Stimulated activated naive B cell treated with anti-CD40 and anti-IgM and Interleukin-4, amounts not matched to agents 10 μg/mL and 1 μg/mL and 100 μg/mL, for 72 hours (primary cell): ENCODE measurements at regions not wholly inside any gene's neighbourhood (a gene's known extent, or its start where the extent isn't known, plus 50 kb on each side); places are given as distances from the start of the nearest gene placed in this dataset.

Source experiments
- ATAC-seq, 2 donors: fragments of 150-1000 bp; cut with Tn5 transposase; replicated peaks; 2 replicates each; pipeline ENCODE4 v1.10.0; 2021; ENCODE audit warnings: moderate library complexity in 1 of 2
- DNase-seq: peaks from one replicate; pipeline ENCODE4 v3.0.0; 2021
- H3K27ac Mint-ChIP-seq: one replicate; pipeline ENCODE4 v1.8.0; 2022; ENCODE audit warnings: mild to moderate bottlenecking, mixed read lengths
- H3K27me3 Mint-ChIP-seq, 2 donors: one replicate each; pipeline ENCODE4 v1.8.0; 2022; ENCODE audit warnings: mixed read lengths in 2 of 2
- H3K36me3 Mint-ChIP-seq, 2 donors: one replicate each; pipeline ENCODE4 v1.8.0; 2022; ENCODE audit warnings: mixed read lengths in 2 of 2, mild to moderate bottlenecking in 1 of 2
- H3K4me1 Mint-ChIP-seq, 2 donors: one replicate each; pipeline ENCODE4 v1.8.0; 2022; ENCODE audit warnings: mixed read lengths in 2 of 2, mild to moderate bottlenecking in 1 of 2
- H3K4me3 Mint-ChIP-seq, 2 donors: one replicate each; pipeline ENCODE4 v1.8.0; 2022; ENCODE audit warnings: mild to moderate bottlenecking in 2 of 2, mixed read lengths in 2 of 2, moderate library complexity in 1 of 2
- H3K9me3 Mint-ChIP-seq, 2 donors: one replicate each; pipeline ENCODE4 v1.8.0; 2022; ENCODE audit warnings: mixed read lengths in 2 of 2, mild to moderate bottlenecking in 1 of 2

GRCh38 chr5:97735209-97735608 lies 552.2 kb upstream of the RIOK2 start:
- H3K4me1 Mint-ChIP-seq = no peaks in the 10 kb centered on the region
- H3K36me3 Mint-ChIP-seq = peaks cover 0 to 4% of the 10 kb centered on the region in 2 donors
- no peak overlapping the region for H3K27ac Mint-ChIP-seq
- no peaks in the 10 kb centered on the region for H3K27me3 Mint-ChIP-seq
- H3K9me3 Mint-ChIP-seq = peaks cover 0 to 1% of the 10 kb centered on the region in 2 donors
- DNase-seq (no peak), ATAC-seq (no peak)
- no peak overlapping the region for H3K4me3 Mint-ChIP-seq

GRCh38 chr5:97737608-97738007 lies 554.6 kb upstream of the RIOK2 start:
- no peaks in the 10 kb centered on the region for H3K27me3 Mint-ChIP-seq
- H3K36me3 Mint-ChIP-seq = peaks cover 0 to 4% of the 10 kb centered on the region in 2 donors
- ATAC-seq = no peak
- no peak overlapping the region for H3K4me3 Mint-ChIP-seq
- H3K9me3 Mint-ChIP-seq = peaks cover 0 to 1% of the 10 kb centered on the region in 2 donors
- no peak overlapping the region for H3K27ac Mint-ChIP-seq
- no peak for DNase-seq
- no peaks in the 10 kb centered on the region for H3K4me1 Mint-ChIP-seq

GRCh38 chr5:97745817-97746216 lies 562.8 kb upstream of the RIOK2 start:
- no peak for ATAC-seq
- Mint-ChIP-seq H3K9me3 (peaks cover 2 to 4% of the 10 kb centered on the region in 2 donors), H3K36me3 (peaks cover 2% of the 10 kb centered on the region in 2 donors), H3K27ac (no peak overlapping the region), H3K27me3 (no peaks in the 10 kb centered on the region), H3K4me1 (no peaks in the 10 kb centered on the region), H3K4me3 (no peak overlapping the region)
- no peak for DNase-seq

GRCh38 chr5:97750576-97750975 lies 567.5 kb upstream of the RIOK2 start:
- Mint-ChIP-seq H3K36me3 (peaks cover 0 to 2% of the 10 kb centered on the region in 2 donors), H3K4me1 (no peaks in the 10 kb centered on the region), H3K27me3 (no peaks in the 10 kb centered on the region), H3K4me3 (no peak overlapping the region), H3K27ac (no peak overlapping the region), H3K9me3 (peaks cover 2 to 3% of the 10 kb centered on the region in 2 donors)
- ATAC-seq = no peak
- DNase-seq = no peak

- no peak overlapping the region for H3K4me3 Mint-ChIP-seq
- no peak overlapping the region for H3K27ac Mint-ChIP-seq
- H3K9me3 Mint-ChIP-seq = no peaks in the 10 kb centered on the region
- ATAC-seq = no peak
- no peaks in the 10 kb centered on the region for H3K36me3 Mint-ChIP-seq
- DNase-seq = no peak
- H3K27me3 Mint-ChIP-seq = no peaks in the 10 kb centered on the region
- H3K4me1 Mint-ChIP-seq = no peaks in the 10 kb centered on the region
These were observed 568.5 kb upstream of the RIOK2 start for GRCh38 chr5:97751540-97751939.

- ATAC-seq (no peak), DNase-seq (no peak)
- H3K4me1 Mint-ChIP-seq = no peaks in the 10 kb centered on the region
- H3K27me3 Mint-ChIP-seq = no peaks in the 10 kb centered on the region
- H3K4me3 Mint-ChIP-seq = no peak overlapping the region
- no peaks in the 10 kb centered on the region for H3K36me3 Mint-ChIP-seq
- no peak overlapping the region for H3K27ac Mint-ChIP-seq
- no peaks in the 10 kb centered on the region for H3K9me3 Mint-ChIP-seq
These were observed 569.8 kb upstream of the RIOK2 start for GRCh38 chr5:97752871-97753270.

GRCh38 chr5:97762483-97762882 lies 579.4 kb upstream of the RIOK2 start:
- DNase-seq = no peak
- peaks cover 0 to 1% of the 10 kb centered on the region in 2 donors for H3K9me3 Mint-ChIP-seq
- no peak overlapping the region for H3K27ac Mint-ChIP-seq
- no peaks in the 10 kb centered on the region for H3K36me3 Mint-ChIP-seq
- no peak overlapping the region for H3K4me3 Mint-ChIP-seq
- ATAC-seq = no peak
- H3K27me3 Mint-ChIP-seq = no peaks in the 10 kb centered on the region
- H3K4me1 Mint-ChIP-seq = no peaks in the 10 kb centered on the region

GRCh38 chr5:97764700-97765099 lies 581.7 kb upstream of the RIOK2 start:
- H3K36me3 Mint-ChIP-seq = no peaks in the 10 kb centered on the region
- no peak for ATAC-seq

GRCh38 chr5:97778451-97778850 lies 595.4 kb upstream of the RIOK2 start:
- Mint-ChIP-seq H3K36me3 (peaks cover 4% of the 10 kb centered on the region in 2 donors), H3K4me3 (no peak overlapping the region), H3K4me1 (no peaks in the 10 kb centered on the region), H3K27me3 (no peaks in the 10 kb centered on the region), H3K9me3 (peaks cover 14 to 23% of the 10 kb centered on the region in 2 donors), H3K27ac (no peak overlapping the region)
- ATAC-seq (no peak), DNase-seq (no peak)

More at GRCh38 chr5:97764700-97765099, 581.7 kb upstream of the RIOK2 start:
- no peaks in the 10 kb centered on the region for H3K27me3 Mint-ChIP-seq
- H3K9me3 Mint-ChIP-seq = peaks cover 5 to 9% of the 10 kb centered on the region in 2 donors
- no peak overlapping the region for H3K4me3 Mint-ChIP-seq
- no peaks in the 10 kb centered on the region for H3K4me1 Mint-ChIP-seq
- DNase-seq = no peak
- H3K27ac Mint-ChIP-seq = no peak overlapping the region

- ATAC-seq (no peak), DNase-seq (no peak)
- Mint-ChIP-seq H3K9me3 (peaks cover 18 to 22% of the 10 kb centered on the region in 2 donors), H3K4me3 (no peak overlapping the region), H3K27ac (no peak overlapping the region), H3K36me3 (peaks cover under 1 to 5% of the 10 kb centered on the region in 2 donors), H3K4me1 (no peaks in the 10 kb centered on the region), H3K27me3 (no peaks in the 10 kb centered on the region)
These were observed 605.3 kb upstream of the RIOK2 start for GRCh38 chr5:97788369-97788768.

GRCh38 chr5:97797994-97798451 lies 615.0 kb upstream of the RIOK2 start:
- H3K27me3 Mint-ChIP-seq = no peaks in the 10 kb centered on the region
- no peak for DNase-seq
- H3K4me3 Mint-ChIP-seq = no peak overlapping the region
- no peak for ATAC-seq
- peaks cover 5 to 8% of the 10 kb centered on the region in 2 donors for H3K9me3 Mint-ChIP-seq
- H3K27ac Mint-ChIP-seq = no peak overlapping the region
- no peaks in the 10 kb centered on the region for H3K4me1 Mint-ChIP-seq
- peaks cover 0 to 5% of the 10 kb centered on the region in 2 donors for H3K36me3 Mint-ChIP-seq

- ATAC-seq (no peak), DNase-seq (no peak)
- Mint-ChIP-seq H3K9me3 (peaks cover 5 to 10% of the 10 kb centered on the region in 2 donors), H3K4me1 (no peaks in the 10 kb centered on the region), H3K27me3 (no peaks in the 10 kb centered on the region), H3K27ac (no peak overlapping the region), H3K36me3 (peaks cover 0 to 5% of the 10 kb centered on the region in 2 donors), H3K4me3 (no peak overlapping the region)
These were observed 618.4 kb upstream of the RIOK2 start for GRCh38 chr5:97801461-97801860.

- Mint-ChIP-seq H3K4me1 (no peaks in the 10 kb centered on the region), H3K27me3 (no peaks in the 10 kb centered on the region), H3K27ac (no peak overlapping the region), H3K9me3 (peaks cover 16 to 24% of the 10 kb centered on the region in 2 donors), H3K36me3 (peaks cover 0 to 5% of the 10 kb centered on the region in 2 donors), H3K4me3 (no peak overlapping the region)
- no peak for ATAC-seq
- DNase-seq = no peak
These were observed 637.1 kb upstream of the RIOK2 start for GRCh38 chr5:97820138-97820537.

- ATAC-seq = no peak
- H3K27ac Mint-ChIP-seq = no peak overlapping the region
- H3K36me3 Mint-ChIP-seq = no peaks in the 10 kb centered on the region
- H3K9me3 Mint-ChIP-seq = peaks cover 0 to 1% of the 10 kb centered on the region in 2 donors
- no peaks in the 10 kb centered on the region for H3K4me1 Mint-ChIP-seq
- H3K27me3 Mint-ChIP-seq = no peaks in the 10 kb centered on the region
- no peak overlapping the region for H3K4me3 Mint-ChIP-seq
- no peak for DNase-seq
These were observed 649.7 kb upstream of the RIOK2 start for GRCh38 chr5:97832645-97833296.

- no peaks in the 10 kb centered on the region for H3K4me1 Mint-ChIP-seq
- no peaks in the 10 kb centered on the region for H3K27me3 Mint-ChIP-seq
- no peak overlapping the region for H3K27ac Mint-ChIP-seq
- no peaks in the 10 kb centered on the region for H3K36me3 Mint-ChIP-seq
- no peak for DNase-seq
- H3K9me3 Mint-ChIP-seq = peaks cover 0 to 1% of the 10 kb centered on the region in 2 donors
- ATAC-seq = no peak
- H3K4me3 Mint-ChIP-seq = no peak overlapping the region
These were observed 651.5 kb upstream of the RIOK2 start for GRCh38 chr5:97834561-97834960.
